VCaP (cell line): ENCODE measurements at regions not wholly inside any gene's neighbourhood (a gene's known extent, or its start where the extent isn't known, plus 50 kb on each side); places are given as distances from the start of the nearest gene placed in this dataset.

Source experiments
- H3K27ac ChIP-seq: fragments of 450-650 bp; 2 replicates; pipeline ENCODE4 v1.5.1; 2017
- TF ChIP-seq, protein P1 (sequence below): fragments of 450-650 bp; conservative IDR thresholded peaks from 2 replicates; pipeline ENCODE4 v1.5.1; 2017; ENCODE audit warnings: mild to moderate bottlenecking, moderate library complexity

DNA sequence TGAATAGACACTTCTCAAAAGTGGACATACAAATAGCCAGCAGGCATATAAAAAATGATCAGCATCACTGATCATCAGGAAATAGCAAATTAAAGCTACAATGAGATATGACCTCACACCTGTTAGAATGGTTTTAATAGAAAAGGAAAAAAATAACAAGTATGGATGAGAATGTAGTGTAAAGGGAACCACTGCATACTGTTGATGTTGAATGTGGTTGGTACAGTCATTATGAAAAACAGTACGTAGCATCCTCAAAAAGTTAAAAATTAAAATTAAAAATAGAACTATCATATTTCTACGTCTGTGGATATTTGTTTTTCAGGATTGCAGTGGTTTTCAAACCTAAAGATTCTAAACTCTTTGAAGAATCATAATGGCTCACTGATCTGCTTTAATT, 215.1 kb upstream of the NREP start:
- no peak overlapping the region for H3K27ac ChIP-seq

DNA sequence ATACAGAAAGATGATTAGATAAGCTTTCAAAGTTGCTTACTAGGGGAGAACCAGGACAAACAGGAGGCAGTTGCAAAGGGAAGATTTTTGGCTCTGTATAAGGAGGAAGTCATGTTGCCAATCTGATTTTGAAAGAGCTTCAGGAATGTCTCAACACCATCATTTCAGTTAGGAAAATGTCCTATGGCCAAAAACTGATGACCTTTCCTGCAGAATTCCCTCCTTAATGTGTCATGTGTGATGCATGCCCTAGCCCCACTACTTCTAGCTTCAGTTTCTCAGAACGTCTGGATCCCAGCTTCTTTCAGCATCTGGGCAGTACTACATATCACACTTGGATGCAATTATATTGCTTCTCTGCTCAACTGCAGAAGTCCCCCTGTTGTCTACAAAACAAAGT, 211.5 kb upstream of the NREP start:
- TF ChIP-seq, protein P1, sequence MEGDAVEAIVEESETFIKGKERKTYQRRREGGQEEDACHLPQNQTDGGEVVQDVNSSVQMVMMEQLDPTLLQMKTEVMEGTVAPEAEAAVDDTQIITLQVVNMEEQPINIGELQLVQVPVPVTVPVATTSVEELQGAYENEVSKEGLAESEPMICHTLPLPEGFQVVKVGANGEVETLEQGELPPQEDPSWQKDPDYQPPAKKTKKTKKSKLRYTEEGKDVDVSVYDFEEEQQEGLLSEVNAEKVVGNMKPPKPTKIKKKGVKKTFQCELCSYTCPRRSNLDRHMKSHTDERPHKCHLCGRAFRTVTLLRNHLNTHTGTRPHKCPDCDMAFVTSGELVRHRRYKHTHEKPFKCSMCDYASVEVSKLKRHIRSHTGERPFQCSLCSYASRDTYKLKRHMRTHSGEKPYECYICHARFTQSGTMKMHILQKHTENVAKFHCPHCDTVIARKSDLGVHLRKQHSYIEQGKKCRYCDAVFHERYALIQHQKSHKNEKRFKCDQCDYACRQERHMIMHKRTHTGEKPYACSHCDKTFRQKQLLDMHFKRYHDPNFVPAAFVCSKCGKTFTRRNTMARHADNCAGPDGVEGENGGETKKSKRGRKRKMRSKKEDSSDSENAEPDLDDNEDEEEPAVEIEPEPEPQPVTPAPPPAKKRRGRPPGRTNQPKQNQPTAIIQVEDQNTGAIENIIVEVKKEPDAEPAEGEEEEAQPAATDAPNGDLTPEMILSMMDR = no peak
- no peak overlapping the region for H3K27ac ChIP-seq

More for the DNA sequence above, 215.1 kb upstream of the NREP start:
- TF ChIP-seq, protein P1 = no peak

DNA sequence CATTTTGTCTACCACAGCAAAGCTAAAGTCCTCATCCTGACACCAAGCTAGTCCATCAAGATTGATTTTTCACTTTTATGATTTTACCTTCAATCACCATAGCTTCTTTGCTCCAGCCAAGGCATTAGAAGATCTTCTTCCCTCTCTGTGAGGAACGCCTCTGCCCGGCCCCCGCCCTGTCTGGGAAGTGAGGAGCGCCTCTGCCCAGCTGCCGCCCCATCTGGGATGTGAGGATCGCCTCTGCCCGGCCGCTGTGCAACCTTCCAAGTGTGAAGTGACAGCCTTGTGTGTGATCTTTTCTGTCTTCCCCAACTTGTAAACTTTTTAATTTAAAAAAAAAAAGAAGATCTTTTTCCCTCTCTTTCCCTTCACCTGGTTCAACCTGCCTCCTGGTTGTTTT, 210.5 kb upstream of the NREP start:
- TF ChIP-seq, protein P1 = no peak
- H3K27ac ChIP-seq = no peak overlapping the region

DNA sequence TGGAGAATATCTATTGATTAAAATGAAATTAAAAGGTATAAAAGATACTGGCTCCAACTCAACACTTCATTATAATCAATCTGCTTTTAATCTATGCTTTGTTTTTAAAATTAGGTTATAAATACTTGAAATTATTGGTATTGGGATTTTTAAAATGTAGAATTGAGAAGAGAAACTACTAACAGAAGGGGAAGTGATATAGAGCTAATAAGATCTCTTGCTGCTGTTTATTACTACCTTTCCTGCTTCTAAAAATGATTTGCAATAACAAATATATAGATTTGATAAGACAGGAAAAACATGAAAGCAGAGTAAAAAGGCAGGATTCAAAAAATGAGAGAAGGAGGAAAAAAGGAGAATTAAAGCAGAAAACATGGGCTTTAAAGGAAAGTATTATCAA, 209.3 kb upstream of the NREP start:
- H3K27ac ChIP-seq = no peak overlapping the region
- TF ChIP-seq, protein P1 = no peak

DNA sequence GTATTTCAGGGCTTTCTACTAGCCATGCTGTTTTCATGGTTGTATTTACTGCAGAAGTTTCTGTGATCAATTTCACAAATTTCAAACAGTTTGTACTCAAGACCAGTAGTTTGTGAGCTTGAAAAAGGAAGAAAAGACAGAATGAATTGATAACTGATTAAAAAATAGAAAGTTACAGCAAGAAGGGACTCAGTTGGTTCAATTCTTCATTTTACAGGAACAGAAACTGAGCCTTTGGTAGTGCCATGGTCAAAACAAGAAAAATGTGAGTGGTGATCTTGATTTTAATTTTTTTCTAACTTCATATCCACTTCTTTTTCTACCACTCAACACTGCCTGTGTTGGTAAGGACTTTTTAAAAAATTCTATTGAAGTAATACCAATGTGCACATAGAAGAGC, 206.6 kb upstream of the NREP start:
- no peak overlapping the region for H3K27ac ChIP-seq
- TF ChIP-seq, protein P1 = no peak

DNA sequence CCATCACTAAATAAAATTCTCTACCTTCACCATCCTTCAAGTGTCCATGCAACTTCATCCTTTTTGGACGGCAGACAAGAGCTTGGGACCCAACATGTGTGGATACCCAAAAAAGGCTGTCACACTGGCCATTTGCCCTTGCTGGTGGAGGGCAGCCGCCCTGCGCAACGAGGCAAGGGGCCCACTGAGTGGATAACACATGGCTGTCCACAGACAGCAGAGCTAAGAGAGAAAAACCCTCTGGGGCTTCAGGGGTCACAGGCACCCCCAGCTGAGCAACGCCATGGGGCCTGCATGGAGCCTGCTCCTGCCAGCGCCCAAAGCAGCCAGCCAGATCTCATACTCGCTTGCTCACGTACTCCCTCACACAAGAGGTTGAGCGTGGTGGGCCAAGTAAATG, 205.9 kb upstream of the NREP start:
- H3K27ac ChIP-seq = no peak overlapping the region
- TF ChIP-seq, protein P1 = no peak

DNA sequence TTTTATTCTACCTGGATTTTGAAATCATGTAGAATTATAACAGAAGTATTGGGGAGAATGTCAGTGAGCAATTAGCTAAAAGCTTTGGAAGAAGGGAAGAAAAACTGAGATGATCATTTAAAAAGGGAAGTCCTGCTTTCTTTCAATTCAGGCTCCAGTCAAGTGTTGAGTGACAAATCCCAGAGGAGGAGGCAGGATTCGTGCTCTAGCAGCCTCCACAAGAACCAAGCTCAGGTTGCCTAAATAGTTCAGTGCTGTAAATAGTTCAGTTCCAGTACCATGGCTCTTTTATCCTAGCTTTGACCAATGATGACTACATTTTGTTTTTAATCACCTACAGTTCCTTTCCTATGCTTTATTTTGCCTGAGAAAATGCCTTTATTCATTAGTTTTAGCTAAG, 204.9 kb upstream of the NREP start:
- TF ChIP-seq, protein P1 = no peak
- no peak overlapping the region for H3K27ac ChIP-seq
